Dedifferentiated amniotic fluid mesenchymal stem cell (primary cell): ENCODE measurements at regions not wholly inside any gene's neighbourhood (a gene's known extent, or its start where the extent isn't known, plus 50 kb on each side); places are given as distances from the start of the nearest gene placed in this dataset.
"Not testable (repeated sequence)": the region's sequence is repeated elsewhere in the genome, so short reads cannot be mapped to it uniquely, and the experiment has no call there.

Experiments
- DNase-seq: peaks from one replicate; pipeline ENCODE4 v3.0.0-alpha.2; 2016; ENCODE audit errors: extremely low spot score

DNA sequence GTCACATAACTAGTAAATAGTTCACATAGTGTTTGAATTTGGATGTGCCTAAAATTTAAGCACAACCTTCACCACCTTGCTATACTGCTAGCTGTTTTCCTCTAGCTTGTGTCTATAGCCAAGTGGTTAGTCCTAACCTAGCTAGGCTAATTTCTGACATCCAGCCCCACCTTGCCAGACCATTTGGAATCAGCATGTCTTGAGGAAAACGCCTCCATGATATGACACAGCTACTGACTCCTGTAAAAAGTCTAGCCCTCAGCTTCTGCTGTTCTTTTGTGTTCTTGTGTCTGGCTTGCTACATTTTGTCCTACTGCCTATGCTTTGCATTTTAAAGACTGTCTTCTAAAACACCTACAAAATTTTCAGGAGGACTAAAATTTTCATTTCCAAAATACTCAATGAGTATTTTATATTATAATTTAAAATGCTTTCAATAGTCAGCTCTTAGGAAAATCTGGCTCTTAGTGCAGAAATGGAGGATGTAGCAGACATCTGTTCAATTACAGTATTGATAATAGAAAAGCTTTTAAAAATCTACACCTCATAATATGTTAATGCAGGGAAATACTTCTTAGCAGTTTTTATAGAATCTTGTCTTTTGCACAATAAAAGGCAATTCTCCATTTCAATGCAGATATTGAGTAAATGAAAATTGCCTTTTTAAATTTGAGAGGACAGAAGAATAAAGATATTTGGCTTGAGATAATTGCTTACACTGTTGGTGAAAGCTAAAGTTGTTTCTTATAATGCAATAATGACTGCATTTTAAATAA lies 160.8 kb upstream of the APP start:
- DNase-seq, result no peak

DNA sequence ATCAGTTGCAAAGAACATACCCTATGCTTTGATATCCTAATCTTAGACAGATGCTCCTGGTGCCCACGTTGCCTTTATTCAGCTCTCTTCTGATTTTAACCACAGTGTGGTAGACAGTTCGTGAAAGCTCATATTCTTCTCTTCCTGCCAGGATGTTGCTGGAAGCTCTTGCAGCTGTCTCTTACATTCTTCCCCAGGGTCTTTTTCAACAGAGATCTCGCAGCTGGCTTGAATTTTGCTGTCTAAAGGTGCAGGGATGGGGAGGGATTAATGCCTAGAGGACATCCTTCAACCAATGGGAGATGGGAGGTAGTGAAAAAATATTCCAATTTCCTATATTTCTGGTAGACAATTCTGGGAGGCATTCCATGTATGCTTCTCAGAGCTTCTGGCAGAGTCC lies 150.0 kb upstream of the APP start:
- DNase-seq, result no peak

DNA sequence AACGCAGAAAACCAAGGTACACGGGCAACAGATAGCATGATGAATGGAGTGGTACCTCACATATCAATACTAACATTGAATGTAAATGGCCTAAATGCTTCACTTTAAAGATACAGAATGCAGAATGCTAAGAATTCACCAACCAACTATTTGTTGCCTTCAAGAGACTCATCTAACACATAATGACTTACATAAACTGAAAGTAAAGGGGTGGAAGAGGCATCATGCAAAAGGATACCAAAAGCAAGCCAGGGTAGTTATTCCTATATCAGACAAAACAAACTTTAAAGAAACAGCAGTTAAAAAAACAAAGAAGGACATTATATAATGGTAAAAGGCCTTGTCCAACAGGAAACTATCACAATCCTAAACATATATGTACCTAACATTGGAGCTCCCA lies 137.1 kb upstream of the APP start:
- DNase-seq, result no peak

DNA sequence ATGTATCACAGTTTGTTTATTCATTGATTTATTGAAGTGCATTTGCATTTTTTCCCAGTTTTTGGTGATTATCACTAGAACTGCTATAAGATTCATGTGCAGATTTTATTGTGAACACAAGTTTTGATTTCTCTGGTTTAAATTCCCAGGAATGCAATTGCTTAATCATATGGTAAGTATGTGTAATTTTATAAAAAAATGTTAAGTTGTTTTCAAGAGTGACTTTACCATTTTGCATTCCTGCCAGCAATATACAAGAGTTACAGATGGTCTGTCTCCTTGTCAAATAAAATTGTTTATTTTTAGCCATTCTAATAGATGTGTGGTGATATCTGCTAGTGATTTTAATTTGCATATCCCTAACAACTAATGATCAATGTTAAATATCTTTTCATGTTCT lies 127.3 kb upstream of the APP start:
- DNase-seq, result no peak

DNA sequence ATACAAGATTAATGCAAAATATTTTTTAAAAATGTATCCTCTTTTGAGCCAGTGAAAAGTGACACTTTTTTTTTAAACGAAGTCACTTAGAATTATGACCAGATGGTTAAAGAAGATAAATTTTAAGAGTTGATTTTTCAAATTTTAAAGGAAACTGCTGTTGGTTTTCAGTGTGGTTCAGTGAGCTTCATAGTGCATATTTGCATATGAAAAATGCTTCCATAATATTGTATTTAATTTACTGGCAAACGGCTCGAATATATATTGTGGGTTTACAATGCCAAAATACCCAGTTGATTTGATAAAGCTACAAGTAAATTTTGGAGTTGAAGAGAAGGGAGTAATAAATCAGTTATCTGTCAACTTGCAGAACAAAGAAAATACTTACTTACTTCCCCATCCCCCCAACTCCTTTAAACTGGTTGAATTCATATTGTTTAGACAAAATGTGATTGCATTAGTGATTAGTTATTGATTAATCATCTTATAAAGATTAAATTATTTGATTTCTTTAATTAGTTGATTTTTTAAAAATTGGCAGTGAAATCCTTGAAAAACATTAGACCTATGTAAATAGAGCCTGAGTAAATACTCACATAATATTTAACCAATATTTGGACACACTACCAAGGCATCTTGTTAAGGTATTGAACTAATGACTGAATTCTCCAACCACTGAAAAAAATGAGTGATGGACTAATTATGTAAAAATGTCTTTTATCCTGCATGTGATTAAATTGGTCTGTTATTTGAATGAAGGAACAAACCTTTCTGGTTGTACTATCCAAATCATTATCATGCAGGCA lies 122.8 kb upstream of the APP start:
- DNase-seq, result no peak

DNA sequence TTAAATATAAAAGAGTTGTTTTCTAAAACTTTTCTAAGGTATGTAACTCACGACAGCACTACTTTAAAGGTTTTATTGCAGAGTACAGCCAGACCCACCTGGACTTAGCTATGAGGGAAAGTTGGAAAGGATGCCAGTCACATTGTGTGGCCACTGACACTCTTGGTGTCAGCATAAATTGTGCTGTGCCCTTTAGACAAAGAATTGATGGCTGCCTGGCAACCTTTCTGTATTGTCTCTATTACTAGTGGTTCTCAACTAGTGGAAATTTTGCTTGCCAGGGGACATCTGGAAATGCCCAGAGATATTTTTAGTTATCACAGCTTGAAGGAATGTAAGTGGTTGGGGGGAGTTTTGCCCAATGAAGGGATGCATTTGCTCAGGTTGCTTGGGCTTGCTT lies 117.5 kb upstream of the APP start:
- DNase-seq, result no peak

DNA sequence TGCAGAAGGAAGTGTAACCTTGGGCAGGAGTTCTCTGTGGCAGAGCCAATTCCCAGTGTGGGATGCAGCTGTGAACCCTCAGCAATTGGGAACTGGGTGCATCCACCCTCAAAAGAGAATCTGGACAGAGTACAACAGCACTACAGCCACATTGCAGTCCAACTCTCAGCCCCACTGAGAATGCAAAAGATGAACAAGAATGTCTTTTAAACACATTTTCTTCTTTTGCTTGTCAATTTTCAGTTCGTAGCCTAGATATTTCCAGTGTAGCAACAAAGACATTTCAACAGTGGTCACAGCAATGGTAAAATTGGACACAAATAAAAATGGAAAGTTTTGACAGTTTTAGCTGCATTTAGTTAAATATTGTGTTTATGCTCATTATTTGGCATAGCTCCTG lies 114.0 kb upstream of the APP start:
- DNase-seq, result no peak

DNA sequence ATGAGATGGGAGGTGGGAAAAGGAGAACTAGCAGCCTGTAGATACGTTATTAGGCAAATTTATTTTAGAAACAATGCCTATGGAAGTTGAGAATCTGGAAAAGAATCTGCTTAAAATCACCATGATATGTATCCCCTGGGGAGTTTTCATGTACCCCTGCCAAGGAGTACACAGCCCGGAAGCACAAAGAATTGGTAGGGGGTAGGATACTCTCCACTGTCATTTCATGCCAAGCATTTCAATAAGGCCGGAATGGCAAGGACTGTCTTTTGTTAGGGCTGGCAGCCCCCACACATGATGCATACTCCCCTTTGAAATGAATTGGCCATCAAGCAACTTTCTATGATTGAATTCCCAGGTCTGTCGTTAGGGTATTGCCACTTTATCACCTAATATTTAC lies 111.5 kb upstream of the APP start:
- no peak for DNase-seq

DNA sequence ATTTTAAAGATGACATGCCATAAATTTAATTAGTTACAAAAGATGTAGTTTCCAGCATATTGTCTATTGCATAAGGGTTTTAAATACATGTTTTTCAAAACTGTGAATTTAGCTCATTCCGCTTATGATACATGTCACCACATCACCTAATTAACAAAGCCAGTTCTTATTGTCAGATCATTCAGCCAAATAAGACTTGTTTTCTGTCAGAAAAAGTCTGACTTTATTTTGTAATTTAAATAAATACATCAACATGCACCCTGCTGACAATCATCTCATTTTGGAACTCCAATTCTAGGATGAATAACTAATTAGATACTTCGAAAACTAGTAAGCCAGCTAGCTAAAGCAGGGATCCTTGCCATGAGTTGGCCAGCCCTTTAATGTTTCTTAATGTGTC lies 110.9 kb upstream of the APP start:
- DNase-seq, result no peak

DNA sequence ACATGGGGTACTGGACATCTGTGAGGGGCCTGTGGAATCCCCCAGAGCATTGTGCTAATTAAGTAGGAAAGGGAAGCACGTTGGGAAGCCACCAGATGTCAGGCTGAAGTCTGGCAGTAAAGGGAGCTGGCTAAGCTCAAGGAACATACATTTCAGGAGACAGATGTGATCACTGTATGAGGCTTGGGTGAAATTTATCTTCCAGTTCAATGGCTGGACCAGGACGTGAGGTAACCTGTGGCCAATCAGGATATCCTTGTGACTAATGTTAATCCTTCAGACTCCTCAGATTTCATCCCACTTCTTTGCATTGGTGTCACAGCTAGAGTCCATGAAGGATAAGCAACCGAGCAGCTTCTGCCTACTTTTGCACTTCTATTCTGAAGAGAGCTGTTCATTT lies 110.2 kb upstream of the APP start:
- no peak for DNase-seq

DNA sequence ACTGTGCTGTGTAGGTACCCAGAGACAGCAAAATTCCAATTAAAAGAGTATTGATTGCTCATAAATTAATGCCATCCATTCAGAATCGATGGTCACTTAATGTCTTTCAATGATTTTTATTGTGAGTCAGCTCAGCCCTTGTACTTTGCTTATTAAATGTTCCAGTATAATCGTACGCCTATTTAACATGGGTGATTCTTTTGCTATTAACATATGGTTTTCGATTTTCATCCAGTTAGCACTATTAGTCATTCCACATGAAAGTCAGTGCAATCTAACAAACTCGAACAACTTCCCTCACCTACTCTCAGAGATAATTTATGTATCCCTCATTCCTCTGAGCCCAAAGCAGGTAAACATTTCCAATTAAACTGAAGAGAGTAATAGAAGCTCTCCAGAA lies 109.6 kb upstream of the APP start:
- no peak for DNase-seq

DNA sequence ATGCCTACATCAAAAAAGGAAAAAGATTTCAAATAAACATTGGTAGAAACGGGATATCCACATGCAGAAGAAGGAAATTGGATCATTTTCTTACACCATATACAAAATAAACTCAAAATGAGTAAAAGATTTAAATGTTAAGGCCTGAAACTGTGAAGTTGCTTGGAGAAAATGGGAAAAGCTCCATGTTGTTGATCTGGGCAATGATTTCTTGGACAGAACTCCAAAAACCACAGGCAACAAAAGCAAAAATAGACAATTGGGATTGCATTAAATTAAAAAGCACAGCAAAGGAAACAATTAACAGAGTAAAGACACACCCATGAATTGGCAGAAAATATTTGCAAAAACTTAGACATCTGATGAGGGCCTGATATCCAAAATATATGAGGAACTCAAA lies 105.2 kb upstream of the APP start:
- DNase-seq, result no peak

DNA sequence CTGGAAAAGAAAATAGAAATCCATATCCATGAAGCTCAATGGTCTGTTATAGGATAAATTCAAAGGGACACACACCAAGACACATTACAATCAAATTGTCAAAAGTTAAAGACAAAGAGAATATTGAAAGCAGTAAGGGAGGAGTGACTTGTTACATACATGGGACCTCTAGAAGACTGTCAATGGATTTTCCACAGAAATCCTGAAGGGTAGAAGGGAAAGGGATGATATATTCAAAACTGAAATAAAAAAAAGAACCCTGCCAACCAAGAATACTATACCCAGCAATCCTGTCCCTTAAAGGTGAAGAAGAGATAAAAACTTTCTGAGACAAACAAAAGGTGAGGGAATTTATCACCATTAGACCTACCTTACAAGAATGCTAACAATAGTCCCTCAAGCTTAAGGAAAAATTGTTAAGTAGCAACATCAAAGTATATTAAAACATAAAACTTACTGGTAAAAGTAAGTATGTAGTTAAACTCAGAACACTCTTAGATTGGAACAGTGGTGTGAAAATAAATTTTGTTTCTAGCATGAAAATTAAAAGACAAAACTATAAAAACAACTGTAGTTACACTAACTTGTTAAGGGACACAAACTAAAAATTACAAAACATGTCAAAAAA lies 103.2 kb upstream of the APP start:
- DNase-seq, result no peak

DNA sequence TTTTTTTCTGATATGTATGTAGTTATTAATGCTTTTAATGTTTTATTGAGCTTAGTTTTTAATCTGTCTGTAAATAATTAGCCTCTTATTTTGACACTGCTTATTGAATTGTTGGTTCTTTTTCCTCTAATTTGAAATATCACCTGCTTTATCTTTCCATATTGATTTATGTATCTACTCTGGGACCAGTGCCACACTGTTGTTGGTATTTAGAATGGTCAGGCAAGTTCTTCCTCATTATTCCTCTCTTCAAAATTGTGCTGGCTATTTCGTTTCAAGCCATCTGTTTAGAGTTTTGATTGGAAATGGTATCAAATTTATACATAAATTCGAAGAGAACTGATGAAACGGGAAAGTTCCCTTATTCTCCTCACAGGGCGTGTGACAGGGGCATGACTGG lies 96.8 kb upstream of the APP start:
- no peak for DNase-seq

DNA sequence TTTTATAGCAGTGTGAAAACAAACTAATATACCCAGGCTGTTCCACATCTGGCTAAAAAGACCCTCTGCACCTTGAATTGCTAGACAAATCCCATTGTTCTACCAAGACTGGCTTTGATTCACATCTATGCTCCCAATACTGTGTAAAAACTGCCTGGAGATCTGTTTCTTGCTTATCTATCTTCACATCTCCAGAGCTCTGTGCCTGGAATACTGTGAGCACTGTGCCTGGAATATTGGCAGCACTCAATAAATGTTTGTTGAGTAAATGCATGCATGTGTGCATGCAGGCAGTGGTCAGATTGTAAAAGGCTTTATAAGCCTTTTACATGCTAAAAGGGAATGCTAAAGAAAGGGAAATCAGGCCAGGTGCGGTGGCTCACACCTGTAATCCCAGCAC lies 75.5 kb upstream of the APP start:
- no peak for DNase-seq

DNA sequence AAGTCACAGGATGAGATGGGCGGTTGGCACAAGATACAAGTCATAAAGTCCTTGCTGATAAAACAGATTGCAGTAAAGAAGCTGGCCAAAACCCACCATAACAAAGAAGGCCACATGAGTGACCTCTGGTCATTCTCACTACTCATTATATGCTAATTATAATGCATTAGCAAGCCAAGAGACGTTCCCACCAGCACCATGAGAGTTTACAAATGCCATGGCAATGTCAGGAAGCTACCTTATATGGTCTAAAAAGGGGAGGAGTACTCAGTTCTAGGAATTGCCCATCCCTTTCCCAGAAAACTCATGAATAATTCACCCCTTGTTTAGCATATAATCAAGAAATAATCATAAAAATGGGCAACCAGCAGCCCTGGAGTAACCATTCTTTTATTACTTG lies 74.9 kb upstream of the APP start:
- DNase-seq, result no peak

DNA sequence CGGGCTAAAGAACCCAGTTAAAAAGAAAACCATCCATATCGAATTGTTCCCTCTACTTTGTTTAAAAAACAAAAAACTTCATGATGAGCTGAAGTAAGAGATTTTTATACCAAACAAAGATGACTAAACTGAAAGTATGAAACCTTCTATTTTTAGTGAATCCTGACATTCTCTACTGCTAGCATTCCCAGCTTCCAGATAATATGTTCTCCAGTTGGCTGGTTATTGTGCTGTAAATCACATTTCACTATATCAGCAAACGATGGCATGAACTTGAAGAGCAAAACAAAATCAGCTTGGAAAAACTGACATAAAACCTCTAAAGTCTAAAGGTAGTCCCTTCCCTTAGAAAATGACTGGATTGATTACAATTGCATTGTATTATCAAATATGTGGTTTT lies 68.1 kb upstream of the APP start:
- DNase-seq, result no peak

DNA sequence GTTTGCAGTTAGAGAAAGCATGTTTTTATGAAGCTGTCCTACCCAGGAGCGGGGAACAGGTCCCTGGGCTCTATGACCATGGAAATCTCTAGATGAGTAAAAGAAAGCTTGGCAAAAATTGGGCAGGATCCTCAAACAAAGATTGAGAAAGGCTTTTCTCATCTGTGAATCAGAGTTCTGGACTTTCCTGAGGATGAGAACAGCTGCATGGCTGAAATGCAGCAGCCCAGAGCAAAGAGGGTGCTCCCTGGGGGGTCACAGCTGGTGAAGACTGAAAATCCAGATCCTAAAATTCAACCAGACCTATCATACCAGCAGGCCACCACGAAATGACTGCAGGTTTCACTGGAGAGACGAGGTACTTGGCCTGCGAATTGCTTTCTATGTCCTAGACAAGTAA lies 65.7 kb upstream of the APP start:
- DNase-seq, result no peak

DNA sequence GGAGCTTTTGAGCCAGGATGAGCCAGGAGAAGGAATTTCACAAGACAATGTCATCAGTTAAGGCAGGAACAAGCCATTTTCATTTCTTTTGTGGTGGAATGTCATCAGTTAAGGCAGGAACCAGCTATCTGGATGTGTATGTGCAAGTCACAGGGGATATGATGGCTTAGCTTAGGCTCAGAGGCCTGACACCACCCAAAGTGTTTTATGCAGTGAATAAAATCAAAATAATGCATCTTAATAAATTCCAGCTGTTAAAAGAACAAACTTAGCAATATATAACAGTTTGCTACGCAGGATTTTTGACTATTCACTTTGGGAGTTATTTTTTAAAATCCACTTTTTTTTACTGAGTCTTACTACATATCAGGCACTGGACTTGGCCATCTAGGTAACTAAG lies 62.7 kb upstream of the APP start:
- DNase-seq, result not testable (repeated sequence)

DNA sequence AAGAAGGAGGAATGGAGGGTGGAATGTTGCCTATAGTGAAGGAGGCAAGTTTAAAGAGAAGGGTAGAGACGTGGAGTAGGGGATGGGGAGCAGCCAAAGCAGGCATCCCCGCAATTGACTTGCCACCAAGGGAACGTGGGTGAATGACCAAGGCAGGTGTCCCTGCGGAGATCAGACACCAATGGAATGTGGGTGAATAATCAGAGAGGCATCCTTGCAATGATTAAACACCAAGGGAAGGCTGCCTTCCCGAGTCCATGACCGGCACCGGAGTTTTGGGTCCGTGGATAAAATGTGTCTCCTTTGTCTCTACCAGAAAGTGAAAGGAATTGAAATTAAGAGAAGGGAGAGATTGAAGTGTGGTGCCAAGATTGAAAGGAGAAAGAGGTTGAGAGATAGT lies 61.9 kb upstream of the APP start:
- not testable (repeated sequence) for DNase-seq

DNA sequence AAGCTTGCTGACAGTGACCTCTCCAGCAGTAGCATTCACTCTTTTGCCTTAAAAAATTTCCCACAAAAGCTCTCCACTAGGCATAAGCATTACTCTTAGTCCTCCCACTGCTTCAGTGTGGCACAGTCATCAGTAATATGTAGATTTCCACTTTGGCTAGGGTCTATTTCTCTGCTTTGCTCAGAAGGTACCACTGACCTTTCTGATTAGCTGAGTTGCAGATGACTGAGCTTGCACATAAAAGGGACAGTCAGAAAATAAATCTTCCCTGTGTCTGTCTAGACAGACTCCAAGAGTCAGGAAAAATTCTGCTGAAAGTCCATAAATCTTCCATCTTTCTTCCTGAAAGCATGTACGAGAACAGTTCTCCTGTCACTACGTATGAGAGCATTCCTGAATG lies 56.6 kb upstream of the APP start:
- no peak for DNase-seq

DNA sequence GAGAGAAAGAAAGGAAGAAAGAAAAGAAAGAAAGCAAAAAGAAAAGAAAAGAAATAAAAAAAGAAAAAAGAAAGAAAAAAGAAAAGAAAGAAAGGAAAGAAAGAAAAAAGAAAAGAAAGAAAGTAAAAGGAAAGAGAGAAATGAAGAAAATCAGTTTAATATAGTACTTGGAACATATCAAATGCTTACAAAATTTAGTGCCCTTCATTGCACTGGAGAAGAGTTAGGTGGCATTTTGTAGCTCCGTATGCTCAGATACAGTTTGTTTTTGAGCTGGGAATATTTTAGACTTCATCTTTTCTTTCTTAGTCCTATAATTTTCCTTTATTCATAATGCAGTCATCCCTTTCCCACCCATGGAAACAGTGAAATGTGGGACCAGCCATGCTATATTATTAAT lies 56.2 kb upstream of the APP start:
- DNase-seq, result no peak

DNA sequence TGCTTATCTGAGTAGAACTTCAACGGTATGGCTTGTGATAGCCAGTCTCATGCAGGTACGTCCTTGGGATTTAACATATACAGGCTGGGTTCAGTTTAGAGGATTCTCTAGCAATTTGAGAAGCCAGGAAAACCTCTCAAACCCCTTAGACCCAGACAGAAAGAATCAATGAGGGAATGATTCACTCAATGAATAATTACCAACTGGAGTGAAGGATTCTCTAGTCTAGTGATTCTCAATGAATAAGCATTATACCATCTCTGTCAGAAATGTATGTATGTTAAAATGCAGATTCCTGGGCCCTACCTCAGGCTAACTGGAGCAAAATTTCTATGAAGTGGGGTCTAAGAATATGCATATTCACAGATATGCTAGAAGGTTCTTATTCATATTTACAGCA lies 54.5 kb upstream of the APP start:
- DNase-seq, result no peak
